Neural crest cell (in vitro differentiated cells): ENCODE measurements at regions not wholly inside any gene's neighbourhood (a gene's known extent, or its start where the extent isn't known, plus 50 kb on each side); places are given as distances from the start of the nearest gene placed in this dataset.
"Not testable (repeated sequence)": the region's sequence is repeated elsewhere in the genome, so short reads cannot be mapped to it uniquely, and the experiment has no call there.

Experiments used
- DNase-seq: peaks from one replicate; pipeline ENCODE4 v3.0.0; 2021; ENCODE audit warnings: low read depth, mixed read lengths, low spot score
- H3K27ac Mint-ChIP-seq: one replicate; pipeline ENCODE4 v1.8.0; 2021; ENCODE audit warnings: mild to moderate bottlenecking, mixed read lengths; ENCODE audit not compliant: unreplicated experiment
- H3K27me3 Mint-ChIP-seq: 2 replicates; pipeline ENCODE4 v1.8.0; 2021; ENCODE audit warnings: low read depth, mild to moderate bottlenecking, mixed read lengths
- H3K36me3 Mint-ChIP-seq: 2 replicates; pipeline ENCODE4 v1.8.0; 2021; ENCODE audit warnings: low read depth, mild to moderate bottlenecking, mixed read lengths
- H3K4me1 Mint-ChIP-seq: 2 replicates; pipeline ENCODE4 v1.8.0; 2021; ENCODE audit warnings: mixed read lengths
- H3K4me3 Mint-ChIP-seq: one replicate; pipeline ENCODE4 v1.8.0; 2021; ENCODE audit warnings: mild to moderate bottlenecking, mixed read lengths
- H3K9me3 Mint-ChIP-seq: 2 replicates; pipeline ENCODE4 v1.8.0; 2021; ENCODE audit warnings: mixed read lengths
- CTCF ChIP-seq: fragments of 200-600 bp; sonication (generic); conservative IDR thresholded peaks from 2 replicates; pipeline ENCODE4 v1.5.0; 2021; ENCODE audit warnings: antibody characterized with exemption, mild to moderate bottlenecking

- DNase-seq = no peak
- Mint-ChIP-seq H3K9me3 (no peaks in the 10 kb centered on the region), H3K4me3 (no peak overlapping the region), H3K4me1 (peaks cover 15% of the 10 kb centered on the region), H3K36me3 (no peaks in the 10 kb centered on the region), H3K27me3 (peaks cover 21% of the 10 kb centered on the region), H3K27ac (no peak overlapping the region)
- no peak for TF ChIP-seq CTCF
Measured at GRCh38 chr16:16940351-16940750, 530.4 kb downstream of the XYLT1 start.

- H3K36me3 Mint-ChIP-seq, H3K27ac Mint-ChIP-seq, DNase-seq, H3K4me3 Mint-ChIP-seq, H3K9me3 Mint-ChIP-seq: not testable (repeated sequence)
- Mint-ChIP-seq H3K4me1 (peaks cover 13% of the 10 kb centered on the region), H3K27me3 (peaks cover 17% of the 10 kb centered on the region)
Measured at GRCh38 chr16:16942849-16943248, 527.9 kb downstream of the XYLT1 start.

GRCh38 chr16:16945207-16945606, 525.6 kb downstream of the XYLT1 start:
- H3K36me3 Mint-ChIP-seq = no peaks in the 10 kb centered on the region
- peaks cover 4% of the 10 kb centered on the region for H3K4me1 Mint-ChIP-seq
- H3K27ac Mint-ChIP-seq = no peak overlapping the region
- H3K4me3 Mint-ChIP-seq = no peak overlapping the region
- no peak for TF ChIP-seq CTCF
- peaks cover 16% of the 10 kb centered on the region for H3K9me3 Mint-ChIP-seq
- DNase-seq = no peak
- H3K27me3 Mint-ChIP-seq = peaks cover 11% of the 10 kb centered on the region

- no peak for DNase-seq
- Mint-ChIP-seq H3K27me3 (peaks cover 11% of the 10 kb centered on the region), H3K36me3 (no peaks in the 10 kb centered on the region), H3K4me3 (no peak overlapping the region), H3K9me3 (no peaks in the 10 kb centered on the region), H3K27ac (no peak overlapping the region), H3K4me1 (no peaks in the 10 kb centered on the region)
- TF ChIP-seq CTCF = no peak
Measured at GRCh38 chr16:16956376-16956775, 514.4 kb downstream of the XYLT1 start.

- peaks cover 11% of the 10 kb centered on the region for H3K27me3 Mint-ChIP-seq
- no peak overlapping the region for H3K27ac Mint-ChIP-seq
- DNase-seq = no peak
- H3K36me3 Mint-ChIP-seq = no peaks in the 10 kb centered on the region
- H3K4me3 Mint-ChIP-seq = no peak overlapping the region
- H3K9me3 Mint-ChIP-seq = no peaks in the 10 kb centered on the region
- H3K4me1 Mint-ChIP-seq = no peaks in the 10 kb centered on the region
- no peak for TF ChIP-seq CTCF
Measured at GRCh38 chr16:16960785-16961184, 510.0 kb downstream of the XYLT1 start.

- no peaks in the 10 kb centered on the region for H3K36me3 Mint-ChIP-seq
Measured at GRCh38 chr16:16966439-16966838, 504.3 kb downstream of the XYLT1 start.

More at GRCh38 chr16:16966439-16966838, 504.3 kb downstream of the XYLT1 start:
- Mint-ChIP-seq H3K4me3 (no peak overlapping the region), H3K27ac (no peak overlapping the region), H3K9me3 (no peaks in the 10 kb centered on the region), H3K4me1 (no peaks in the 10 kb centered on the region), H3K27me3 (peaks cover 14% of the 10 kb centered on the region)
- no peak for DNase-seq
- TF ChIP-seq CTCF = no peak
